Esophagus squamous epithelium (tissue), 4 donors: ENCODE measurements at regions not wholly inside any gene's neighbourhood (a gene's known extent, or its start where the extent isn't known, plus 50 kb on each side); places are given as distances from the start of the nearest gene placed in this dataset.

ENCODE experiments used
- POLR2A ChIP-seq, 4 donors: fragments of 450-650 bp; IDR thresholded peaks; one replicate each; pipeline ENCODE4 v1.6.1; 2017; ENCODE audit warnings: antibody characterized with exemption in 4 of 4, mild to moderate bottlenecking in 4 of 4, moderate library complexity in 3 of 4
- TF ChIP-seq, protein P1 (sequence below), 6 experiments: fragments of 450-650 bp in 4 of 6; fragments of 200-600 bp in 2 of 6; sonication (generic) in 2 of 6; IDR thresholded peaks; one replicate each; pipeline ENCODE4 v1.5.1; 2016 to 2019; ENCODE audit warnings: antibody characterized with exemption in 6 of 6, mild to moderate bottlenecking in 4 of 6, moderate library complexity in 4 of 6

DNA sequence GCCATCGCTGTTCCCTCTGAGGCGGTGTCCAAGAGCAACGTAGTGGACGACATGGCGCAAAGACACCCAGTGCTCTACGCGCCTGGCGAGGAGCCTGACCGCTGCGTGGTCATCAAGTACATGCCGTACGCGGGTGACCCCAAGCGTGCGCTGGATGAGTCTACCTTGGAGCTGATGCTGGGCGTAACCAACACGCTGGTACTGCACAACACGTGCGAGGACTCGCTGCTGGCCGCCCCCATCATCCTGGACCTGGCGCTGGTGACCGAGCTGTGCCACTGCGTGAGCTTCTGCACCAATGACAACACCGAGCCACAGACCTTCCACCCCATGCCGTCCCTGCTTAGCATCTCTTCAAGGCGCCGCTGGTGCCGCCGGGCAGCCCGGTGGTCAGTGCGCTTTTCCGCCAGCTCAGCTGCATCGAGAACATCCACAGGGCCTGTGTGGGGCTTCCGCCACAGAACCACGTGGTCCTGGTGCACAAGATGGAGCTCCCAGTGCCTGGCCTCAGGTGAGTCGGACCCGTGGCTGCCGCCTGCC, 129.0 kb downstream of the ANAPC4 start:
- TF ChIP-seq POLR2A (IDR thresholded peaks at IDR 0.05): no peak
- TF ChIP-seq, protein P1, sequence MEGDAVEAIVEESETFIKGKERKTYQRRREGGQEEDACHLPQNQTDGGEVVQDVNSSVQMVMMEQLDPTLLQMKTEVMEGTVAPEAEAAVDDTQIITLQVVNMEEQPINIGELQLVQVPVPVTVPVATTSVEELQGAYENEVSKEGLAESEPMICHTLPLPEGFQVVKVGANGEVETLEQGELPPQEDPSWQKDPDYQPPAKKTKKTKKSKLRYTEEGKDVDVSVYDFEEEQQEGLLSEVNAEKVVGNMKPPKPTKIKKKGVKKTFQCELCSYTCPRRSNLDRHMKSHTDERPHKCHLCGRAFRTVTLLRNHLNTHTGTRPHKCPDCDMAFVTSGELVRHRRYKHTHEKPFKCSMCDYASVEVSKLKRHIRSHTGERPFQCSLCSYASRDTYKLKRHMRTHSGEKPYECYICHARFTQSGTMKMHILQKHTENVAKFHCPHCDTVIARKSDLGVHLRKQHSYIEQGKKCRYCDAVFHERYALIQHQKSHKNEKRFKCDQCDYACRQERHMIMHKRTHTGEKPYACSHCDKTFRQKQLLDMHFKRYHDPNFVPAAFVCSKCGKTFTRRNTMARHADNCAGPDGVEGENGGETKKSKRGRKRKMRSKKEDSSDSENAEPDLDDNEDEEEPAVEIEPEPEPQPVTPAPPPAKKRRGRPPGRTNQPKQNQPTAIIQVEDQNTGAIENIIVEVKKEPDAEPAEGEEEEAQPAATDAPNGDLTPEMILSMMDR (IDR thresholded peaks at IDR 0.05): no peak
